Right lobe of liver (tissue), 4 donors: ENCODE measurements at regions not wholly inside any gene's neighbourhood (a gene's known extent, or its start where the extent isn't known, plus 50 kb on each side); places are given as distances from the start of the nearest gene placed in this dataset.

Source experiments
- CTCF ChIP-seq, 4 donors: fragments of 200-600 bp in 3 of 4; fragments of 450-650 bp in 1 of 4; IDR thresholded peaks; one replicate each; pipeline versions ENCODE4 v1.5.1 to v1.8.0; 2016 to 2022; ENCODE audit warnings: antibody characterized with exemption in 4 of 4, mild to moderate bottlenecking in 2 of 4
- POLR2A ChIP-seq: fragments of 450-650 bp; IDR thresholded peaks from one replicate; pipeline ENCODE4 v1.6.1; 2017; ENCODE audit warnings: antibody characterized with exemption, mild to moderate bottlenecking
- donor health status: DM: no; HTN: no; CAD: no.
- donor health status: DM: no; HTN: no; CAD: no.
- donor health status: DM: no; HTN: yes; CAD: no.

GRCh38 chr11:98800696-98801095, 220.1 kb upstream of the CNTN5 start:
- TF ChIP-seq CTCF (IDR thresholded peaks at IDR 0.05) (no peak), POLR2A (no peak)
